ENCODE measurements at regions not wholly inside any gene's neighbourhood (a gene's known extent, or its start where the extent isn't known, plus 50 kb on each side); places are given as distances from the start of the nearest gene placed in this dataset.
A peak's percentile ranks its signal among the peaks of the same experiment; 100 is the strongest.

GRCh38 chr12:93978553-93978952, 169.8 kb upstream of the PLXNC1 start:
- TF ChIP-seq ZFP3 (CRISPR knock-in tag; IDR thresholded peaks at IDR 0.05), result no peak
- TF ChIP-seq ZNF70 (CRISPR knock-in tag; IDR thresholded peaks at IDR 0.05), result no peak
- no peak for TF ChIP-seq ZFP30 (CRISPR knock-in tag; IDR thresholded peaks at IDR 0.05)
- no peak for TF ChIP-seq PATZ1 (CRISPR knock-in tag; IDR thresholded peaks at IDR 0.05; ENCODE audit: borderline replicate concordance)
- no peak for TF ChIP-seq BACH2 (CRISPR knock-in tag; IDR thresholded peaks at IDR 0.05; ENCODE audit: borderline replicate concordance)
- no peak for TF ChIP-seq ZC3H10 (CRISPR knock-in tag; IDR thresholded peaks at IDR 0.05)
- no peak for TF ChIP-seq POU6F1 (CRISPR knock-in tag; IDR thresholded peaks at IDR 0.05; ENCODE audit: borderline replicate concordance, low read depth)
- no peak for TF ChIP-seq ZNF565 (CRISPR knock-in tag; conservative IDR thresholded peaks at IDR 0.05; ENCODE audit: low read depth)
- ATAC-seq, result no peak

GRCh38 chr12:93979189-93979588, 169.2 kb upstream of the PLXNC1 start:
- ATAC-seq, result peak; percentile 58; the same call in 2 of the 3 replicates

More at GRCh38 chr12:93979189-93979588, 169.2 kb upstream of the PLXNC1 start:
- TF ChIP-seq, protein P1, sequence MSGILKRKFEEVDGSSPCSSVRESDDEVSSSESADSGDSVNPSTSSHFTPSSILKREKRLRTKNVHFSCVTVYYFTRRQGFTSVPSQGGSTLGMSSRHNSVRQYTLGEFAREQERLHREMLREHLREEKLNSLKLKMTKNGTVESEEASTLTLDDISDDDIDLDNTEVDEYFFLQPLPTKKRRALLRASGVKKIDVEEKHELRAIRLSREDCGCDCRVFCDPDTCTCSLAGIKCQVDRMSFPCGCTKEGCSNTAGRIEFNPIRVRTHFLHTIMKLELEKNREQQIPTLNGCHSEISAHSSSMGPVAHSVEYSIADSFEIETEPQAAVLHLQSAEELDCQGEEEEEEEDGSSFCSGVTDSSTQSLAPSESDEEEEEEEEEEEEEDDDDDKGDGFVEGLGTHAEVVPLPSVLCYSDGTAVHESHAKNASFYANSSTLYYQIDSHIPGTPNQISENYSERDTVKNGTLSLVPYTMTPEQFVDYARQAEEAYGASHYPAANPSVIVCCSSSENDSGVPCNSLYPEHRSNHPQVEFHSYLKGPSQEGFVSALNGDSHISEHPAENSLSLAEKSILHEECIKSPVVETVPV (CRISPR knock-in tag; IDR thresholded peaks at IDR 0.05), result no peak
- no peak for TF ChIP-seq ZC3H10 (CRISPR knock-in tag; IDR thresholded peaks at IDR 0.05)
- no peak for TF ChIP-seq ZNF70 (CRISPR knock-in tag; IDR thresholded peaks at IDR 0.05)
- no peak for TF ChIP-seq ZFP30 (CRISPR knock-in tag; IDR thresholded peaks at IDR 0.05)
- no peak for TF ChIP-seq POU6F1 (CRISPR knock-in tag; IDR thresholded peaks at IDR 0.05; ENCODE audit: borderline replicate concordance, low read depth)
- no peak for TF ChIP-seq PATZ1 (CRISPR knock-in tag; IDR thresholded peaks at IDR 0.05; ENCODE audit: borderline replicate concordance)
- no peak for TF ChIP-seq ZNF8 (CRISPR knock-in tag; IDR thresholded peaks at IDR 0.05)
- TF ChIP-seq RARB (CRISPR knock-in tag; IDR thresholded peaks at IDR 0.05), result no peak
- no peak for TF ChIP-seq ZFP3 (CRISPR knock-in tag; IDR thresholded peaks at IDR 0.05)
- no peak for TF ChIP-seq CSDC2 (CRISPR knock-in tag; IDR thresholded peaks at IDR 0.05)
- no peak for TF ChIP-seq BACH2 (CRISPR knock-in tag; IDR thresholded peaks at IDR 0.05; ENCODE audit: borderline replicate concordance)
- TF ChIP-seq PPARA (CRISPR knock-in tag; IDR thresholded peaks at IDR 0.05; ENCODE audit: borderline replicate concordance), result no peak
- TF ChIP-seq ISL1 (CRISPR knock-in tag; IDR thresholded peaks at IDR 0.05), result no peak
- no peak for TF ChIP-seq ZNF565 (CRISPR knock-in tag; conservative IDR thresholded peaks at IDR 0.05; ENCODE audit: low read depth)
- TF ChIP-seq, protein P2, sequence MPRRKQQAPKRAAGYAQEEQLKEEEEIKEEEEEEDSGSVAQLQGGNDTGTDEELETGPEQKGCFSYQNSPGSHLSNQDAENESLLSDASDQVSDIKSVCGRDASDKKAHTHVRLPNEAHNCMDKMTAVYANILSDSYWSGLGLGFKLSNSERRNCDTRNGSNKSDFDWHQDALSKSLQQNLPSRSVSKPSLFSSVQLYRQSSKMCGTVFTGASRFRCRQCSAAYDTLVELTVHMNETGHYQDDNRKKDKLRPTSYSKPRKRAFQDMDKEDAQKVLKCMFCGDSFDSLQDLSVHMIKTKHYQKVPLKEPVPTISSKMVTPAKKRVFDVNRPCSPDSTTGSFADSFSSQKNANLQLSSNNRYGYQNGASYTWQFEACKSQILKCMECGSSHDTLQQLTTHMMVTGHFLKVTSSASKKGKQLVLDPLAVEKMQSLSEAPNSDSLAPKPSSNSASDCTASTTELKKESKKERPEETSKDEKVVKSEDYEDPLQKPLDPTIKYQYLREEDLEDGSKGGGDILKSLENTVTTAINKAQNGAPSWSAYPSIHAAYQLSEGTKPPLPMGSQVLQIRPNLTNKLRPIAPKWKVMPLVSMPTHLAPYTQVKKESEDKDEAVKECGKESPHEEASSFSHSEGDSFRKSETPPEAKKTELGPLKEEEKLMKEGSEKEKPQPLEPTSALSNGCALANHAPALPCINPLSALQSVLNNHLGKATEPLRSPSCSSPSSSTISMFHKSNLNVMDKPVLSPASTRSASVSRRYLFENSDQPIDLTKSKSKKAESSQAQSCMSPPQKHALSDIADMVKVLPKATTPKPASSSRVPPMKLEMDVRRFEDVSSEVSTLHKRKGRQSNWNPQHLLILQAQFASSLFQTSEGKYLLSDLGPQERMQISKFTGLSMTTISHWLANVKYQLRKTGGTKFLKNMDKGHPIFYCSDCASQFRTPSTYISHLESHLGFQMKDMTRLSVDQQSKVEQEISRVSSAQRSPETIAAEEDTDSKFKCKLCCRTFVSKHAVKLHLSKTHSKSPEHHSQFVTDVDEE (CRISPR knock-in tag; IDR thresholded peaks at IDR 0.05), result no peak
- TF ChIP-seq ARNTL (CRISPR knock-in tag; IDR thresholded peaks at IDR 0.05; ENCODE audit: borderline replicate concordance, low read depth), result no peak
- no peak for TF ChIP-seq ESRRG (CRISPR knock-in tag; IDR thresholded peaks at IDR 0.05)
